Activated CD4-positive, alpha-beta T cell treated with anti-CD3 and anti-CD28 coated beads, Interleukin-10, Interleukin-2, amounts not matched to agents 100 ng/mL and 50 ng/mL, durations not matched to agents 16 hours and 8 hours (primary cell): ENCODE measurements at regions not wholly inside any gene's neighbourhood (a gene's known extent, or its start where the extent isn't known, plus 50 kb on each side); places are given as distances from the start of the nearest gene placed in this dataset.

ENCODE experiments used
- DNase-seq: peaks from one replicate; pipeline ENCODE4 v3.0.0-alpha.2; 2020

- DNase-seq, result no peak
These were observed 52.3 kb upstream of the FUT8 start for GRCh38 chr14:65360144-65360784.

- no peak for DNase-seq
These were observed 50.6 kb upstream of the FUT8 start for GRCh38 chr14:65361920-65362319.
